ENCODE measurements at regions not wholly inside any gene's neighbourhood (a gene's known extent, or its start where the extent isn't known, plus 50 kb on each side); places are given as distances from the start of the nearest gene placed in this dataset.

DNA sequence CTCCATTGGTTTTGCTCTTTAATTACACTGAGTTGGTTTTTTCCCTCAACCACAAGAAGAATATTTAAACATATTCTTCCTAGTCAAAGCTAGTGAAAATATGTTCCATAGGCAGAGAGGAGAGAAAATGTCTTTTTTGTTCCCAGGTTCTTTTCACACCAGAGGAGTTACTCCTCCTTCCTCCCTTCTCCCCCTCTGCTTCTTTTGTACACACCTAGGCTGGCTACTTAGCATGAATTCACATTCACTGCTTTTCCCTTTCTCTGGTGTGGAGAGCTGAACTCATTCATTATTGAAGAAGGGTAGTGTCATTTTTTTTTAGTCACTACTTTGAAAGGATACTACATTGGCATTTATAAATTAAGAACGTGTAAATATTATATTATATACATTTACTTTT is 56.6 kb upstream of the UGP2 start:
- no peak for DNase-seq

- no peak for DNase-seq
These were observed 55.2 kb upstream of the UGP2 start for GRCh38 chr2:63786471-63786870.

DNA sequence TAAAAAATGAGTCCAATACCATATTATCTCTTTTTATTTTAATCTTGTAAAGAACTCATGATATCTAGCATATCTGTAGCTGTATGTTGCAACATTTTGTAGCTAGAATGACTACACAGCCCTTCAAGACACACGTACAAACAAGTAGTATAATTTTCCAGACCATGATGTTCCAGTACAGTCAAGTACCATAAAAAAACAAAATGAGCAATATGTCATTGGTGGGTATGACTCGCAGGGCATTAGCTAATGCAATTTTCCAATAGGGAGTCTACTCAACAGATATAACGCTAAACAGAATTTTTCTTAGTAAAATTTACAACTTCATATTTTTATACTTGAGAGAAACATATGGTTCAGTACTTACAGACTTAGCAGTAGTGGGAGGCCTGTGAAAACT is 53.6 kb upstream of the UGP2 start:
- peak; percentile 67 for DNase-seq

DNA sequence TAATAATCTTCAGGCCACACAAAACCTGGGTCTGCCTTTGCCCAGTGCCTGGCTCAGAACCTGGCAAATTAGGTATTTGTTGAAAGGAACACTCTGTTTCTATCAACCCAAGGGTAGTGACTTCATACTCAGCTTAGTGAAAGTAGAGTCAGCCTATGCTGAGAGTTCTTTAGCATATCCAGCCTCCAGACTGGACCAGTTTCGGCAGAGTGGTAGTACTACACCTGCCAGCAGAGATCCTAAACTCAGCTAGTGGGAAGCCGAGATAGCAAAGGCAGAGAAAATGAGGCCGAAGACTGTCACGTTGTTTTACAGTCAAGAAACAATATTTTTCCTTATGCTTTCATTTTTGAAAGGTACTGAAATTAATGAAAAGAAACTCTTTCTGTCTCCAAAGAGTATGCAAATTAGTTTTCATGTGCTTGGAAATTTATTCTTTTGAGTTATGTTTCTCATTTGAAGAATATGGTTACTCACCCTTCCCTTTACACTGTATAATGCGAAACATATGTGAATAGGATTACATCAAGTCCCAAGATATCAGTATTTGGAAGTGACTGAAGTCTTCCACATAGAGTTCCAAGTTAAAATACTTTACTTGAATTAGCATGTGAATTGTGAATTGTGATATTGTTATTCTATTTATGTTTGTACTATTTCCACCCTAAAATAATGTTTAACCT is 52.2 kb upstream of the UGP2 start:
- peak; percentile 66 for DNase-seq

GRCh38 chr2:63790491-63790890 is 51.2 kb upstream of the UGP2 start:
- DNase-seq = peak; percentile 12

DNA sequence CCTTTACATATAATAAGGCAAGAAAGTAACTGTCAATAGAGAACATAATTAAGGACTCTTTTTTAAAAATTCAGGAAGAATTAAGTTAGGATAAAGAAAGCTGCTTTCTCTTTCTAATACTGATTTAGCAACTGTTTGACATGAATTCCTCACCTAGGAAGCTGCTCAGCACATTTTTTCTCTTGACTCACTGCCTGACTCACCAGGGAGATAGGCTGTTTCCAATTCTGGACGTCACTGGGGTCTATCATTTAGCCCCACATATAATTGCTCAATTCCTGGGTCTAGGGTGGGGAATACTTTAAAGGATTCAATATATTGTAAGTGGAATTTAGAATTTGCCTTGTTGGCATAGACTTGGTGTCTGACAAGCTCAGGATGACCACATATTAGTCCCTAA is 50.8 kb upstream of the UGP2 start:
- DNase-seq = peak; percentile 91

DNA sequence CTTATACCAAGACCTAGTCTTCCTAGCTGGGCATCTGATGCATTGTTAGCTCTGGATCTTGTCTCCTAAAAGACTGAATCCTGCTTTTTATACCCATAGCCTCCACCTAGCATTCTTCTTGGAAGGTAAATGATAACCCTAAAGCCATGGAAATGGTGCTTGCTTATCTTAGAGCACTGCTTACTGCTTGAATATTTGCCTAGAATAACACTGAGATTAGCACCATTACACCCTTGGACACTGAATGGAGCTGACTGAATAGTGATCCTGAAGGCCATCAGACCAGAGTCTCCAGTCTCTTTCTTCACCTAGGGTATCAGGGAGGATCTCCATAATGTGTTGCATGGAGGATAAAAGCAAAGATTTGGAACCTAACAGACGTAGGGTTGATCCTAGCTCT is 50.3 kb upstream of the UGP2 start:
- DNase-seq = no peak

Measured in HCEC 1CT (cell line).